Activated naive CD4-positive, alpha-beta T cell treated with anti-CD3 and anti-CD28 coated beads for 36 hours (primary cell): ENCODE measurements at regions not wholly inside any gene's neighbourhood (a gene's known extent, or its start where the extent isn't known, plus 50 kb on each side); places are given as distances from the start of the nearest gene placed in this dataset.
"Not testable (repeated sequence)": the region's sequence is repeated elsewhere in the genome, so short reads cannot be mapped to it uniquely, and the experiment has no call there.

ENCODE experiments used
- CTCF ChIA-PET: fragments of 350-600 bp; sonication (Branson Sonifier 250); formaldehyde crosslinking; loops from one replicate; lab custom pipeline; 2021; ENCODE audit warnings: antibody characterized with exemption; lab: Charles Lee
- DNase-seq: peaks from one replicate; pipeline ENCODE4 v3.0.0-alpha.2; 2020
- H3K27ac Mint-ChIP-seq: one replicate; pipeline ENCODE4 v1.8.0; 2021; ENCODE audit warnings: mild to moderate bottlenecking, mixed read lengths
- H3K27me3 Mint-ChIP-seq: one replicate; pipeline ENCODE4 v1.8.0; 2021; ENCODE audit warnings: low read depth, mixed read lengths
- H3K36me3 Mint-ChIP-seq: one replicate; pipeline ENCODE4 v1.8.0; 2021; ENCODE audit warnings: low read depth, mixed read lengths
- H3K4me1 Mint-ChIP-seq: one replicate; pipeline ENCODE4 v1.8.0; 2021; ENCODE audit warnings: low read depth, mixed read lengths
- H3K4me3 Mint-ChIP-seq: one replicate; pipeline ENCODE4 v1.8.0; 2021; ENCODE audit warnings: mild to moderate bottlenecking, moderate library complexity, mixed read lengths
- H3K9me3 Mint-ChIP-seq: one replicate; pipeline ENCODE4 v1.8.0; 2021; ENCODE audit warnings: mixed read lengths
- intact Hi-C: fragments of 100-400 bp; cut with micrococcal nuclease; formaldehyde crosslinking; loops from one replicate; pipeline ENCODE4 v1.15.1; 2023

GRCh38 chr1:68826836-68827235 is 330.0 kb upstream of the DEPDC1 start:
- CTCF ChIA-PET, result no interaction called here
- Mint-ChIP-seq H3K27me3 (no peaks in the 10 kb centered on the region), H3K36me3 (no peaks in the 10 kb centered on the region)

GRCh38 chr1:68827261-68827660 is 330.4 kb upstream of the DEPDC1 start:
- no peak overlapping the region for H3K27ac Mint-ChIP-seq
- no peak for DNase-seq
- CTCF ChIA-PET, result no interaction called here
- no peaks in the 10 kb centered on the region for H3K27me3 Mint-ChIP-seq
- H3K4me3 Mint-ChIP-seq, result no peak overlapping the region
- intact Hi-C loops, result no loop called here
- H3K4me1 Mint-ChIP-seq, result no peaks in the 10 kb centered on the region
- H3K36me3 Mint-ChIP-seq, result no peaks in the 10 kb centered on the region
- peaks cover 11% of the 10 kb centered on the region for H3K9me3 Mint-ChIP-seq

More at GRCh38 chr1:68826836-68827235, 330.0 kb upstream of the DEPDC1 start:
- intact Hi-C loops, result no loop called here
- H3K27ac Mint-ChIP-seq, result no peak overlapping the region
- no peak for DNase-seq
- no peaks in the 10 kb centered on the region for H3K4me1 Mint-ChIP-seq
- peaks cover 11% of the 10 kb centered on the region for H3K9me3 Mint-ChIP-seq
- H3K4me3 Mint-ChIP-seq, result no peak overlapping the region

GRCh38 chr1:68828013-68828412 is 331.1 kb upstream of the DEPDC1 start:
- CTCF ChIA-PET, result no interaction called here
- no peaks in the 10 kb centered on the region for H3K4me1 Mint-ChIP-seq
- intact Hi-C loops, result no loop called here
- no peak overlapping the region for H3K27ac Mint-ChIP-seq
- no peak for DNase-seq
- no peaks in the 10 kb centered on the region for H3K27me3 Mint-ChIP-seq
- peaks cover 11% of the 10 kb centered on the region for H3K9me3 Mint-ChIP-seq
- no peak overlapping the region for H3K4me3 Mint-ChIP-seq
- H3K36me3 Mint-ChIP-seq, result no peaks in the 10 kb centered on the region

GRCh38 chr1:68831281-68831680 is 334.4 kb upstream of the DEPDC1 start:
- H3K4me3 Mint-ChIP-seq, result no peak overlapping the region
- H3K9me3 Mint-ChIP-seq, result peaks cover 16% of the 10 kb centered on the region
- CTCF ChIA-PET, result no interaction called here
- H3K36me3 Mint-ChIP-seq, result no peaks in the 10 kb centered on the region
- no peak for DNase-seq
- intact Hi-C loops, result no loop called here
- no peaks in the 10 kb centered on the region for H3K27me3 Mint-ChIP-seq
- no peak overlapping the region for H3K27ac Mint-ChIP-seq
- H3K4me1 Mint-ChIP-seq, result no peaks in the 10 kb centered on the region

GRCh38 chr1:68848017-68848416 is 351.1 kb upstream of the DEPDC1 start:
- CTCF ChIA-PET, result no interaction called here
- Mint-ChIP-seq H3K9me3 (peaks cover 5% of the 10 kb centered on the region), H3K4me3 (no peak overlapping the region), H3K27me3 (no peaks in the 10 kb centered on the region), H3K36me3 (no peaks in the 10 kb centered on the region), H3K4me1 (no peaks in the 10 kb centered on the region), H3K27ac (no peak overlapping the region)
- intact Hi-C loops, result no loop called here
- no peak for DNase-seq

GRCh38 chr1:68868606-68869005 is 371.7 kb upstream of the DEPDC1 start:
- intact Hi-C loops, result no loop called here
- no peaks in the 10 kb centered on the region for H3K36me3 Mint-ChIP-seq
- peaks cover 15% of the 10 kb centered on the region for H3K9me3 Mint-ChIP-seq
- no peaks in the 10 kb centered on the region for H3K27me3 Mint-ChIP-seq
- no peak overlapping the region for H3K4me3 Mint-ChIP-seq
- no peaks in the 10 kb centered on the region for H3K4me1 Mint-ChIP-seq
- CTCF ChIA-PET, result no interaction called here
- no peak for DNase-seq
- H3K27ac Mint-ChIP-seq, result no peak overlapping the region

- CTCF ChIA-PET, result no interaction called here
- H3K36me3 Mint-ChIP-seq, result no peaks in the 10 kb centered on the region
- H3K9me3 Mint-ChIP-seq, result peaks cover 9% of the 10 kb centered on the region
- no peak overlapping the region for H3K27ac Mint-ChIP-seq
- intact Hi-C loops, result no loop called here
- no peak for DNase-seq
- no peaks in the 10 kb centered on the region for H3K27me3 Mint-ChIP-seq
- no peaks in the 10 kb centered on the region for H3K4me1 Mint-ChIP-seq
- H3K4me3 Mint-ChIP-seq, result no peak overlapping the region
Measured at GRCh38 chr1:68873144-68873543, 376.3 kb upstream of the DEPDC1 start.

- H3K27me3 Mint-ChIP-seq, H3K4me3 Mint-ChIP-seq, DNase-seq, intact Hi-C loops, H3K4me1 Mint-ChIP-seq, H3K9me3 Mint-ChIP-seq, CTCF ChIA-PET, H3K36me3 Mint-ChIP-seq, H3K27ac Mint-ChIP-seq: not testable (repeated sequence)
Measured at GRCh38 chr1:68881330-68882194, 384.7 kb upstream of the DEPDC1 start.

GRCh38 chr1:68889471-68889870 is 392.6 kb upstream of the DEPDC1 start:
- CTCF ChIA-PET, result no interaction called here
- no peaks in the 10 kb centered on the region for H3K36me3 Mint-ChIP-seq
- H3K27me3 Mint-ChIP-seq, result no peaks in the 10 kb centered on the region
- intact Hi-C loops, result no loop called here
- no peak overlapping the region for H3K27ac Mint-ChIP-seq
- H3K4me1 Mint-ChIP-seq, result no peaks in the 10 kb centered on the region
- DNase-seq, result no peak
- no peak overlapping the region for H3K4me3 Mint-ChIP-seq
- peaks cover 3% of the 10 kb centered on the region for H3K9me3 Mint-ChIP-seq

- CTCF ChIA-PET, result no interaction called here
- Mint-ChIP-seq H3K36me3 (no peaks in the 10 kb centered on the region), H3K9me3 (peaks cover 3% of the 10 kb centered on the region), H3K27me3 (no peaks in the 10 kb centered on the region), H3K4me1 (no peaks in the 10 kb centered on the region), H3K27ac (no peak overlapping the region), H3K4me3 (no peak overlapping the region)
- intact Hi-C loops, result no loop called here
- no peak for DNase-seq
Measured at GRCh38 chr1:68890736-68891135, 393.9 kb upstream of the DEPDC1 start.

GRCh38 chr1:68904477-68904876 is 407.6 kb upstream of the DEPDC1 start:
- DNase-seq, result no peak
- intact Hi-C loops, result no loop called here
- H3K9me3 Mint-ChIP-seq, result peaks cover 6% of the 10 kb centered on the region
- no peaks in the 10 kb centered on the region for H3K27me3 Mint-ChIP-seq
- no peak overlapping the region for H3K27ac Mint-ChIP-seq
- H3K4me1 Mint-ChIP-seq, result no peaks in the 10 kb centered on the region
- no peak overlapping the region for H3K4me3 Mint-ChIP-seq
- CTCF ChIA-PET, result no interaction called here
- H3K36me3 Mint-ChIP-seq, result no peaks in the 10 kb centered on the region

GRCh38 chr1:68906431-68906830 is 409.5 kb upstream of the DEPDC1 start:
- Mint-ChIP-seq H3K36me3 (no peaks in the 10 kb centered on the region), H3K4me3 (no peak overlapping the region), H3K9me3 (peaks cover 6% of the 10 kb centered on the region), H3K4me1 (no peaks in the 10 kb centered on the region), H3K27ac (no peak overlapping the region), H3K27me3 (no peaks in the 10 kb centered on the region)
- DNase-seq, result no peak
- CTCF ChIA-PET, result no interaction called here
- intact Hi-C loops, result no loop called here

- H3K36me3 Mint-ChIP-seq, result no peaks in the 10 kb centered on the region
- intact Hi-C loops, result no loop called here
- peaks cover 6% of the 10 kb centered on the region for H3K9me3 Mint-ChIP-seq
- no peaks in the 10 kb centered on the region for H3K4me1 Mint-ChIP-seq
- DNase-seq, result no peak
- no peak overlapping the region for H3K4me3 Mint-ChIP-seq
- CTCF ChIA-PET, result no interaction called here
- no peaks in the 10 kb centered on the region for H3K27me3 Mint-ChIP-seq
- no peak overlapping the region for H3K27ac Mint-ChIP-seq
Measured at GRCh38 chr1:68907491-68907890, 410.6 kb upstream of the DEPDC1 start.
